IMR-90 (cell line): ENCODE measurements at regions not wholly inside any gene's neighbourhood (a gene's known extent, or its start where the extent isn't known, plus 50 kb on each side); places are given as distances from the start of the nearest gene placed in this dataset.

ENCODE experiments used
- BHLHE40 ChIP-seq: fragments of 150-350 bp; IDR thresholded peaks from 2 replicates; pipeline ENCODE4 v1.6.1; 2016; ENCODE audit warnings: mild to moderate bottlenecking, low read depth, low read length
- CTCF ChIP-seq: conservative IDR thresholded peaks from 2 replicates; pipeline ENCODE4 v1.5.1; 2012; ENCODE audit warnings: mild to moderate bottlenecking, low read depth, low read length, improper control_type of control experiment
- ELK1 ChIP-seq: fragments of 150-350 bp; IDR thresholded peaks from 2 replicates; pipeline ENCODE4 v1.6.1; 2016; ENCODE audit warnings: low read depth, mild to moderate bottlenecking, low read length, moderate library complexity, borderline replicate concordance
- MAFK ChIP-seq: IDR thresholded peaks from 2 replicates; pipeline ENCODE4 v1.6.1; 2012; ENCODE audit warnings: low read depth, low read length, improper control_type of control experiment
- MXI1 ChIP-seq: IDR thresholded peaks from 2 replicates; pipeline ENCODE4 v1.6.1; 2012; ENCODE audit warnings: low read depth, mild to moderate bottlenecking, low read length, moderate library complexity, borderline replicate concordance
- NFE2L2 ChIP-seq: fragments of 150-350 bp; IDR thresholded peaks from 2 replicates; pipeline ENCODE4 v1.6.1; 2016; ENCODE audit warnings: low read depth, mild to moderate bottlenecking, low read length
- POLR2A ChIP-seq: IDR thresholded peaks from 2 replicates; pipeline ENCODE4 v1.6.1; 2012; ENCODE audit warnings: mild to moderate bottlenecking, low read depth, low read length
- RAD21 ChIP-seq: IDR thresholded peaks from 2 replicates; pipeline ENCODE4 v1.6.1; 2012; ENCODE audit warnings: low read length, improper control_type of control experiment
- RFX5 ChIP-seq: IDR thresholded peaks from 2 replicates; pipeline ENCODE4 v1.8.0; 2012; ENCODE audit warnings: low read depth, mild to moderate bottlenecking, low read length, moderate library complexity
- SMC3 ChIP-seq: fragments of 150-350 bp; IDR thresholded peaks from 2 replicates; pipeline ENCODE4 v1.6.1; 2016; ENCODE audit warnings: low read depth, mild to moderate bottlenecking, antibody characterized with exemption, low read length, moderate library complexity
- USF2 ChIP-seq: fragments of 150-350 bp; IDR thresholded peaks from 2 replicates; pipeline ENCODE4 v1.6.1; 2017; ENCODE audit warnings: mild to moderate bottlenecking, antibody characterized with exemption, low read length, low read depth

GRCh38 chr7:445020-445419 is 74.6 kb downstream of the PDGFA start:
- no peak for TF ChIP-seq POLR2A
- no peak for TF ChIP-seq RAD21
- TF ChIP-seq CTCF, result no peak
- TF ChIP-seq BHLHE40, result no peak
- TF ChIP-seq MXI1, result no peak
- no peak for TF ChIP-seq RFX5
- no peak for TF ChIP-seq MAFK
- no peak for TF ChIP-seq USF2
- TF ChIP-seq SMC3, result no peak
- no peak for TF ChIP-seq NFE2L2
- TF ChIP-seq ELK1, result no peak
